HCT116 (cell line): ENCODE measurements at regions not wholly inside any gene's neighbourhood (a gene's known extent, or its start where the extent isn't known, plus 50 kb on each side); places are given as distances from the start of the nearest gene placed in this dataset.

Experiments
- JUND ChIP-seq: IDR thresholded peaks from 2 replicates; pipeline ENCODE4 v1.6.1; 2012
- POLR2A ChIP-seq: IDR thresholded peaks from 2 replicates; pipeline ENCODE4 v1.7.0; 2011; ENCODE audit warnings: borderline replicate concordance; ENCODE audit not compliant: insufficient read depth, insufficient read length; ENCODE audit errors: extremely low read depth
- YY1 ChIP-seq: IDR thresholded peaks from 2 replicates; pipeline ENCODE4 v1.6.1; 2011; ENCODE audit warnings: low read length, low read depth, moderate library complexity, mild to moderate bottlenecking; ENCODE audit not compliant: insufficient replicate concordance; ENCODE audit errors: extremely low read depth
- TF ChIP-seq, protein P1 (sequence below), 3 experiments: fragments of 200-600 bp in 1 of 3; sonication (generic) in 1 of 3; IDR thresholded peaks in 2 of 3; conservative IDR thresholded peaks in 1 of 3; 2 replicates each; pipeline ENCODE4 v1.5.1; 2012 to 2017; ENCODE audit warnings: low read depth in 2 of 3, low read length in 2 of 3, antibody characterized with exemption in 1 of 3, borderline replicate concordance in 1 of 3, control low read depth in 1 of 3, mild to moderate bottlenecking in 1 of 3, mixed read lengths in 1 of 3, mixed run types in 1 of 3, moderate library complexity in 1 of 3; ENCODE audit not compliant: insufficient read depth in 1 of 3

DNA sequence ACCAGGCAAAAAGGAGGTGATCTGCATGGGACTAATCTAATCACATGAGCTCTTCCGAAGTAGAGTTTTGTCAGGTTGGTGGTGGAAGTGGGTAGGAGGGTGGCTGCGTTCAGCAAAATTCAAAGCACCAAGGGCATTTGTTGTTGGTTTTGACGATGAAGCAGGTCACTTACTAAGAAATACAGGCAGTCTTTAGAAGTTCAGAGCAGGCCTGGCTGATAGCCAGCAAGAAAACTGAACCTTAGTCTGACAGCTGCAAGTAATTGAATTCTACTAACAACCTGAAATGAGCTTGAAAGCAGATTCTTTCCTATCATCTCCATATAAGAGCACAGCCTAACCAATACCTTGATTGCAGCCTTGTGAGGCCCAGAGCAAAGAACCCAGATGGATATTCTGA, 505.8 kb downstream of the KLHL13 start:
- TF ChIP-seq JUND (no peak), POLR2A (no peak), YY1 (no peak)
- TF ChIP-seq, protein P1, sequence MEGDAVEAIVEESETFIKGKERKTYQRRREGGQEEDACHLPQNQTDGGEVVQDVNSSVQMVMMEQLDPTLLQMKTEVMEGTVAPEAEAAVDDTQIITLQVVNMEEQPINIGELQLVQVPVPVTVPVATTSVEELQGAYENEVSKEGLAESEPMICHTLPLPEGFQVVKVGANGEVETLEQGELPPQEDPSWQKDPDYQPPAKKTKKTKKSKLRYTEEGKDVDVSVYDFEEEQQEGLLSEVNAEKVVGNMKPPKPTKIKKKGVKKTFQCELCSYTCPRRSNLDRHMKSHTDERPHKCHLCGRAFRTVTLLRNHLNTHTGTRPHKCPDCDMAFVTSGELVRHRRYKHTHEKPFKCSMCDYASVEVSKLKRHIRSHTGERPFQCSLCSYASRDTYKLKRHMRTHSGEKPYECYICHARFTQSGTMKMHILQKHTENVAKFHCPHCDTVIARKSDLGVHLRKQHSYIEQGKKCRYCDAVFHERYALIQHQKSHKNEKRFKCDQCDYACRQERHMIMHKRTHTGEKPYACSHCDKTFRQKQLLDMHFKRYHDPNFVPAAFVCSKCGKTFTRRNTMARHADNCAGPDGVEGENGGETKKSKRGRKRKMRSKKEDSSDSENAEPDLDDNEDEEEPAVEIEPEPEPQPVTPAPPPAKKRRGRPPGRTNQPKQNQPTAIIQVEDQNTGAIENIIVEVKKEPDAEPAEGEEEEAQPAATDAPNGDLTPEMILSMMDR (IDR thresholded peaks at IDR 0.05 in 2 of 3, conservative IDR thresholded peaks at IDR 0.05 in 1 of 3; ENCODE audit: borderline replicate concordance in 1 of 3, insufficient read depth in 1 of 3, low read depth in 2 of 3, low read length in 2 of 3), result no peak
